ENCODE measurements at regions not wholly inside any gene's neighbourhood (a gene's known extent, or its start where the extent isn't known, plus 50 kb on each side); places are given as distances from the start of the nearest gene placed in this dataset.
"Not testable (repeated sequence)": the region's sequence is repeated elsewhere in the genome, so short reads cannot be mapped to it uniquely, and the experiment has no call there.

GRCh38 chr5:109990723-109991359 is 301.1 kb downstream of the MAN2A1 start:
- Mint-ChIP-seq H3K27ac (no peak overlapping the region), H3K4me3 (no peak overlapping the region), H3K36me3 (ENCODE audit: low read depth) (no peaks in the 10 kb centered on the region), H3K27me3 (ENCODE audit: low read depth) (no peaks in the 10 kb centered on the region), H3K9me3 (no peaks in the 10 kb centered on the region), H3K4me1 (ENCODE audit: low read depth) (no peaks in the 10 kb centered on the region)

DNA sequence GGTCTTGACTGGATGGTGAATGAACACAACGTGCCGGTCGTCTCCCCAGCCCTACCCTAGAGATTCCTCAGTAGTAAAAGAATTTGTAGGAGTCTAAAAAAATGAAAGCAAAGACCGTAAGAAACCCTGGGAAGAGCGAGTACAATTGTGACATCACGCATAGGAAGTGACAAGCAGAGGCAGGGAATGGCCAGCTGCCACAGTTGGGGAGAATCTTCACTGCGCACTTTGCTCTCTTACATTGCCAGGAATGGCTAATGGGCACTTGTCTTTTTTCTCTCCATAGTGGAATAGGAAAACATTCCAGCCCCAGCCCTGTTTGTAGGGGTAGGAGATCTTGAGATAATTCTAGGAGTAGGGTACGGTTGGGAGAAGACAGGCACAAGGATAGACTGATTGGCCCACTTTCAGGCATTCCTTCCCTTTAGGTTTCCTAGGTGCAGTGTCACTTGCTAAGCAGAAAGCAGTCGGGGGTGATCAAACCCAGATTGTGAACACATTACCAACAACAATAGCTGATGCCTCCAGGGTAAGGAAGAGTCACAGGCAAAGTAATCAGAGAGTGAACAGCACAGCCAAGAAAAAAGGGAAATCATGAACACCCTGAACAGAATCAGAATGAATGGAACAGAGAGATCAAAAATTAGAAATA is 302.7 kb downstream of the MAN2A1 start:
- Mint-ChIP-seq H3K27ac (no peak overlapping the region), H3K9me3 (no peaks in the 10 kb centered on the region), H3K4me3 (no peak overlapping the region), H3K4me1 (ENCODE audit: low read depth) (no peaks in the 10 kb centered on the region), H3K36me3 (ENCODE audit: low read depth) (no peaks in the 10 kb centered on the region), H3K27me3 (ENCODE audit: low read depth) (no peaks in the 10 kb centered on the region)

DNA sequence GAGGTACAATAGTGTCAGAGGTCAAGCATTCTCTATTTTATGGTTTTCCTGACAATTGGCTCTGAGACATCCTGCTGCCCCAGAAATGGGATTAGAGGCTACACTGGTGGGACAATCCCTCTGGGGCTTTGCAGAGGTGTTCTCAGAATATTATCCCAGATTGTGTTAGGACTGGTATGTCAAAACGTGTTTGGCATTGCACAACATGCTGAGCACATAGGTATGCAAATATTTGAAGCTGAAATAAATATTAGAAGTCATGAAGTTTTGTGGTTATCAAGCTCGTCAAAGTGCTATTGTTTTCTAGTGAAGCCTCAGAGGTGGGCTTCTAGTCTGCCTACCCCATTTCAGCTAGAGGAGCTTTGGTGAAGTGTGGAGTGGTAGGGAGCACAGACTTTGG is 304.4 kb downstream of the MAN2A1 start:
- no peaks in the 10 kb centered on the region for H3K36me3 Mint-ChIP-seq (ENCODE audit: low read depth)
- H3K27me3 Mint-ChIP-seq (ENCODE audit: low read depth), result no peaks in the 10 kb centered on the region
- peaks cover 7% of the 10 kb centered on the region for H3K9me3 Mint-ChIP-seq

GRCh38 chr5:109996246-109996645 is 306.5 kb downstream of the MAN2A1 start:
- Mint-ChIP-seq H3K27ac (no peak overlapping the region), H3K9me3 (peaks cover 7% of the 10 kb centered on the region), H3K4me3 (no peak overlapping the region), H3K4me1 (ENCODE audit: low read depth) (peaks cover 12% of the 10 kb centered on the region), H3K36me3 (ENCODE audit: low read depth) (no peaks in the 10 kb centered on the region), H3K27me3 (ENCODE audit: low read depth) (no peaks in the 10 kb centered on the region)

More for the DNA sequence above, 304.4 kb downstream of the MAN2A1 start:
- no peak overlapping the region for H3K4me3 Mint-ChIP-seq
- no peak overlapping the region for H3K27ac Mint-ChIP-seq
- no peaks in the 10 kb centered on the region for H3K4me1 Mint-ChIP-seq (ENCODE audit: low read depth)

DNA sequence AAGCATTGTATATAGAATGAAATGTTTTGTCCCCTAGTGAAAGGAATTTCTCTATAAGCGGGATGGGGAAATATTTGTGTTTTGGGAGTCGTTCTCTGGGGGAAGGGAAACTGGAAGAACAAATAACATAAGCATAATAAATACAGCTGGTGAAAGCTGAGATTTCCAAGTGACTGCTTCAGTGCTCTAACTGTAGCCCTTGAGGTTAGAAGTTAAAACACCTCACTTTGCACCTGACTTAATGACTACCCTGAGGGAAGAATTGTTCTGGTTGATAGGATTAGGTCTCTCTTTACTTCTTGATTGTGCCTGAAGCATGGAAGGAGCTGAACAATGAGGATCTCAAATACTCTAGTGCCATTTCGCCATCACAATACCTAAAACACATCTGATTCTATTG is 307.4 kb downstream of the MAN2A1 start:
- Mint-ChIP-seq H3K4me3 (no peak overlapping the region), H3K27ac (no peak overlapping the region), H3K4me1 (ENCODE audit: low read depth) (peaks cover 15% of the 10 kb centered on the region), H3K27me3 (ENCODE audit: low read depth) (no peaks in the 10 kb centered on the region), H3K9me3 (peaks cover 7% of the 10 kb centered on the region), H3K36me3 (ENCODE audit: low read depth) (no peaks in the 10 kb centered on the region)

GRCh38 chr5:109998208-109998607 is 308.5 kb downstream of the MAN2A1 start:
- Mint-ChIP-seq H3K4me3 (no peak overlapping the region), H3K27me3 (ENCODE audit: low read depth) (no peaks in the 10 kb centered on the region), H3K9me3 (peaks cover 7% of the 10 kb centered on the region), H3K4me1 (ENCODE audit: low read depth) (peaks cover 15% of the 10 kb centered on the region), H3K36me3 (ENCODE audit: low read depth) (no peaks in the 10 kb centered on the region), H3K27ac (no peak overlapping the region)

GRCh38 chr5:109998726-109999125 is 309.0 kb downstream of the MAN2A1 start:
- Mint-ChIP-seq H3K36me3 (ENCODE audit: low read depth) (no peaks in the 10 kb centered on the region), H3K9me3 (peaks cover 7% of the 10 kb centered on the region), H3K4me3 (no peak overlapping the region), H3K27ac (no peak overlapping the region), H3K4me1 (ENCODE audit: low read depth) (peaks cover 15% of the 10 kb centered on the region), H3K27me3 (ENCODE audit: low read depth) (no peaks in the 10 kb centered on the region)

- Mint-ChIP-seq H3K9me3 (peaks cover 7% of the 10 kb centered on the region), H3K27me3 (ENCODE audit: low read depth) (no peaks in the 10 kb centered on the region), H3K4me3 (no peak overlapping the region), H3K4me1 (ENCODE audit: low read depth) (peaks cover 15% of the 10 kb centered on the region), H3K36me3 (ENCODE audit: low read depth) (no peaks in the 10 kb centered on the region), H3K27ac (no peak overlapping the region)
Measured at GRCh38 chr5:110001648-110002047, 311.9 kb downstream of the MAN2A1 start.

DNA sequence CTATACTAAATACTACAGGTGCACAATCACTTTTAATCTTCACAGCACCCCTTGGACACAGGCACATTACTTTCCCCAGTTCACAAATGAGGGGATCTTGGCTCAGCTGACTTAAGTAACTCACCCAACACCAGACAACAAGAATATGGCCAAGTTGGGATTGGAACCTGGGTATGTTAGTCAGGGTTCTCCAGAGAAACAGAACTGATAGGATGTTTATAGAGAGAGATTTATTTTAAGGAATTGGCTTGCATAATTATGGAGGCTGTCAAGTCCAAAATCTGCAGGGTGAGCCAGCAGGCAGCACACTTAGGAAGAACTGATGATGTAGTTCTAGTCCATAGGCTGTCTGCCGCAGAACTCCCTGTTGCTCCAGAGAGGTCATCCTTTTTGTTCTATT is 312.9 kb downstream of the MAN2A1 start:
- H3K27me3 Mint-ChIP-seq (ENCODE audit: low read depth), result no peaks in the 10 kb centered on the region
- H3K4me1 Mint-ChIP-seq (ENCODE audit: low read depth), result peaks cover 15% of the 10 kb centered on the region
- peaks cover 7% of the 10 kb centered on the region for H3K9me3 Mint-ChIP-seq
- H3K4me3 Mint-ChIP-seq, result no peak overlapping the region
- H3K27ac Mint-ChIP-seq, result no peak overlapping the region
- H3K36me3 Mint-ChIP-seq (ENCODE audit: low read depth), result no peaks in the 10 kb centered on the region

GRCh38 chr5:110005907-110006562 is 316.3 kb downstream of the MAN2A1 start:
- H3K9me3 Mint-ChIP-seq; H3K36me3 Mint-ChIP-seq (ENCODE audit: low read depth); H3K4me3 Mint-ChIP-seq; H3K27me3 Mint-ChIP-seq (ENCODE audit: low read depth); H3K27ac Mint-ChIP-seq; H3K4me1 Mint-ChIP-seq (ENCODE audit: low read depth): not testable (repeated sequence)

- Mint-ChIP-seq H3K4me1 (ENCODE audit: low read depth) (no peaks in the 10 kb centered on the region), H3K9me3 (no peaks in the 10 kb centered on the region), H3K4me3 (no peak overlapping the region), H3K36me3 (ENCODE audit: low read depth) (no peaks in the 10 kb centered on the region), H3K27me3 (ENCODE audit: low read depth) (no peaks in the 10 kb centered on the region), H3K27ac (no peak overlapping the region)
Measured at GRCh38 chr5:110007101-110007500, 317.4 kb downstream of the MAN2A1 start.

DNA sequence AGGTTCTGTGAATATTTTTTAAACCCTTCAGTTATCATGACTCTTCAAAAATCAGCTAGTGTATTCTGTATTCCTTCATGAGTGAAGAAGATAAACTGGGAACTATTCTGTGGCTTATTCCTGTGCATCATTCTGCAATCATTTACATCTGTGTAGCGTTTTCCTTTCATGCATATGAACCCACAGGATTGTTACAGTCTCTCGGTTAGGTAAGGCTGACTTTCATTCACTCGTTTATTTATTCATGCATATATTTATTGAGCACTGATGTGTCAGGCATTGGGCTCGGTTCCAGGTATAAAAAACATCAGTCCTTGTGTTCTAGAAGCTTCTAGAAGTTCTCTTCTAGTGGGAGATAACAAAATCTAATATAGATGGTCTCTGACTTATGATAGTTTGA is 318.4 kb downstream of the MAN2A1 start:
- Mint-ChIP-seq H3K4me3 (no peak overlapping the region), H3K4me1 (ENCODE audit: low read depth) (no peaks in the 10 kb centered on the region), H3K27ac (no peak overlapping the region), H3K9me3 (peaks cover 4% of the 10 kb centered on the region), H3K36me3 (ENCODE audit: low read depth) (no peaks in the 10 kb centered on the region), H3K27me3 (ENCODE audit: low read depth) (no peaks in the 10 kb centered on the region)

- Mint-ChIP-seq H3K4me1 (ENCODE audit: low read depth) (no peaks in the 10 kb centered on the region), H3K9me3 (peaks cover 17% of the 10 kb centered on the region), H3K27me3 (ENCODE audit: low read depth) (no peaks in the 10 kb centered on the region), H3K27ac (no peak overlapping the region), H3K4me3 (no peak overlapping the region), H3K36me3 (ENCODE audit: low read depth) (no peaks in the 10 kb centered on the region)
Measured at GRCh38 chr5:110012145-110012544, 322.4 kb downstream of the MAN2A1 start.

GRCh38 chr5:110013017-110013416 is 323.3 kb downstream of the MAN2A1 start:
- H3K4me1 Mint-ChIP-seq (ENCODE audit: low read depth), result no peaks in the 10 kb centered on the region
- H3K36me3 Mint-ChIP-seq (ENCODE audit: low read depth), result no peaks in the 10 kb centered on the region
- no peaks in the 10 kb centered on the region for H3K27me3 Mint-ChIP-seq (ENCODE audit: low read depth)
- no peak overlapping the region for H3K27ac Mint-ChIP-seq
- no peak overlapping the region for H3K4me3 Mint-ChIP-seq
- peaks cover 17% of the 10 kb centered on the region for H3K9me3 Mint-ChIP-seq

DNA sequence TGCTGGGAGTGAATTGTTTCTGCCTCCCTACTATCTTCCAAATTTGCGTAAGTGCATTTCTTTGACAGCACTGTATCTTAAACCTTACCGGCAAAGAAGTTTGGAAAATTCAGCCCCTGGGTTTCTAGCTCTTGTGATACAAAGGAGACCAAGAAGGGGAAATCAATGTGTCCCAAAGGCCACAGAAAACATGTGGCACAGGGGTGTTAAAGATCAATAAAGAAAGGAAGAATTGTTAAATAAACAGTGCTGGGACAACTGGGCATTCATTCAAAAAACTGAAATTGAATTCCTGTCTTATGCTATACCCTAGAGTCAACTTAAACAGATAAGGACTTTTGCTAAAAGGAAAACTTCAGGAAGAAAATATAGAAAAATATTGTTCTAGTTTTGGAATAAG is 328.1 kb downstream of the MAN2A1 start:
- Mint-ChIP-seq H3K27ac (no peak overlapping the region), H3K4me1 (ENCODE audit: low read depth) (no peaks in the 10 kb centered on the region), H3K36me3 (ENCODE audit: low read depth) (no peaks in the 10 kb centered on the region), H3K27me3 (ENCODE audit: low read depth) (no peaks in the 10 kb centered on the region), H3K4me3 (no peak overlapping the region), H3K9me3 (peaks cover 24% of the 10 kb centered on the region)

Measured in T-helper 1 cell treated with Interleukin-12 subunit alpha and Interleukin-12 subunit beta and Interleukin-4 antibody, amounts not matched to agents 30 μg/mL and 1 μg/mL, for 36 hours (primary cell).